Mesendoderm (in vitro differentiated cells): ENCODE measurements at regions not wholly inside any gene's neighbourhood (a gene's known extent, or its start where the extent isn't known, plus 50 kb on each side); places are given as distances from the start of the nearest gene placed in this dataset.

ENCODE experiments used
- DNase-seq: peaks from one replicate; pipeline ENCODE4 v3.0.0; 2013
- H2AK5ac ChIP-seq: 2 replicates; pipeline ENCODE4 v1.6.1; 2013; ENCODE audit warnings: low read length, inconsistent platforms
- H2BK120ac ChIP-seq: 2 replicates; pipeline ENCODE4 v1.6.1; 2013; ENCODE audit warnings: low read depth, mild to moderate bottlenecking, low read length, moderate library complexity, mixed read lengths
- H2BK15ac ChIP-seq: replicated peaks from 2 replicates; pipeline ENCODE4 v1.6.1; 2013; ENCODE audit warnings: low read depth, mild to moderate bottlenecking, moderate library complexity
- H2BK5ac ChIP-seq: 2 replicates; pipeline ENCODE4 v1.6.1; 2013; ENCODE audit warnings: low read length, inconsistent platforms
- H3K18ac ChIP-seq: 2 replicates; pipeline ENCODE4 v1.6.1; 2013; ENCODE audit warnings: mild to moderate bottlenecking, low read length, mixed read lengths
- H3K23ac ChIP-seq: one replicate; pipeline ENCODE4 v1.6.1; 2013; ENCODE audit warnings: low read length
- H3K27ac ChIP-seq: 2 replicates; pipeline ENCODE4 v1.5.1; 2013; ENCODE audit warnings: low read depth, mild to moderate bottlenecking, inconsistent platforms, low read length, moderate library complexity
- H3K27me3 ChIP-seq: 2 replicates; pipeline ENCODE4 v1.6.1; 2013; ENCODE audit warnings: low read length, control low read depth, mild to moderate bottlenecking, inconsistent platforms; ENCODE audit not compliant: insufficient read depth, poor library complexity
- H3K36me3 ChIP-seq: 2 replicates; pipeline ENCODE4 v1.6.1; 2013; ENCODE audit warnings: low read length, inconsistent platforms; ENCODE audit not compliant: control insufficient read depth, insufficient read depth
- H3K4ac ChIP-seq: one replicate; pipeline ENCODE4 v1.6.1; 2013; ENCODE audit warnings: low read depth, mild to moderate bottlenecking, low read length, moderate library complexity
- H3K4me1 ChIP-seq: 2 replicates; pipeline ENCODE4 v1.6.1; 2013; ENCODE audit warnings: low read depth, low read length, inconsistent platforms; ENCODE audit not compliant: control insufficient read depth
- H3K4me2 ChIP-seq: 2 replicates; pipeline ENCODE4 v1.6.1; 2013; ENCODE audit warnings: low read length
- H3K4me3 ChIP-seq: 2 replicates; pipeline ENCODE4 v1.5.1; 2013; ENCODE audit warnings: mild to moderate bottlenecking, low read length
- H3K56ac ChIP-seq: one replicate; pipeline ENCODE4 v1.6.1; 2013; ENCODE audit warnings: low read length
- H3K79me1 ChIP-seq: 2 replicates; pipeline ENCODE4 v1.6.1; 2013; ENCODE audit warnings: low read length, inconsistent platforms
- H3K79me2 ChIP-seq: 2 replicates; pipeline ENCODE4 v1.6.1; 2013; ENCODE audit warnings: mild to moderate bottlenecking, low read length; ENCODE audit not compliant: control insufficient read depth, insufficient read depth
- H3K9ac ChIP-seq: 2 replicates; pipeline ENCODE4 v1.6.1; 2013; ENCODE audit warnings: low read length, inconsistent platforms
- H4K5ac ChIP-seq: one replicate; pipeline ENCODE4 v1.6.1; 2013; ENCODE audit warnings: low read length
- H4K8ac ChIP-seq: one replicate; pipeline ENCODE4 v1.6.1; 2013; ENCODE audit warnings: low read depth, mild to moderate bottlenecking, control low read depth, low read length, moderate library complexity
- WGBS: extraction: QIAGEN DNeasy Blood & Tissue Kit; methylation state at CpG from one replicate; pipeline ENCODE4 v1.1.7; 2013; ENCODE audit warnings: low lambda C conversion rate, missing lambda C conversion rate; ENCODE audit not compliant: insufficient coverage; ENCODE audit errors: extremely low coverage; 5-methylcytosine and 5-hydroxymethylcytosine counted together

- Histone ChIP-seq H3K56ac (no peak overlapping the region), H3K9ac (no peak overlapping the region), H3K36me3 (no peaks in the 10 kb centered on the region), H2BK15ac (no peak overlapping the region), H3K4me2 (no peak overlapping the region), H3K4me1 (no peaks in the 10 kb centered on the region), H2AK5ac (no peak overlapping the region), H3K23ac (no peak overlapping the region), H2BK5ac (no peak overlapping the region), H3K27ac (no peak overlapping the region), H4K8ac (no peak overlapping the region), H3K27me3 (no peaks in the 10 kb centered on the region), H2BK120ac (no peak overlapping the region), H3K79me2 (no peaks in the 10 kb centered on the region), H3K18ac (no peak overlapping the region), H3K79me1 (no peaks in the 10 kb centered on the region), H4K5ac (no peak overlapping the region), H3K4ac (no peak overlapping the region), H3K4me3 (no peak overlapping the region)
- no peak for DNase-seq
- no CpG with 5 or more reads among the region's 6 CpGs for WGBS
Measured at GRCh38 chr2:15777795-15778371, 162.5 kb upstream of the MYCN start.

- no peak overlapping the region for H3K27ac ChIP-seq
- H3K4me2 ChIP-seq: no peak overlapping the region
- no peak overlapping the region for H3K4ac ChIP-seq
- DNase-seq: no peak
- no peak overlapping the region for H3K9ac ChIP-seq
- H2BK15ac ChIP-seq: no peak overlapping the region
- no CpG with 5 or more reads among the region's 7 CpGs for WGBS
- H3K79me2 ChIP-seq: no peaks in the 10 kb centered on the region
- no peaks in the 10 kb centered on the region for H3K4me1 ChIP-seq
- H3K27me3 ChIP-seq: no peaks in the 10 kb centered on the region
- no peak overlapping the region for H3K23ac ChIP-seq
- H2AK5ac ChIP-seq: no peak overlapping the region
- no peak overlapping the region for H4K5ac ChIP-seq
- H3K36me3 ChIP-seq: no peaks in the 10 kb centered on the region
- H2BK5ac ChIP-seq: no peak overlapping the region
- no peak overlapping the region for H2BK120ac ChIP-seq
- H3K79me1 ChIP-seq: no peaks in the 10 kb centered on the region
- H3K4me3 ChIP-seq: no peak overlapping the region
- no peak overlapping the region for H3K18ac ChIP-seq
- H3K56ac ChIP-seq: no peak overlapping the region
- no peak overlapping the region for H4K8ac ChIP-seq
Measured at GRCh38 chr2:15778529-15779219, 161.7 kb upstream of the MYCN start.

GRCh38 chr2:15779381-15780041 is 160.8 kb upstream of the MYCN start:
- H2AK5ac ChIP-seq: no peak overlapping the region
- no peaks in the 10 kb centered on the region for H3K79me2 ChIP-seq
- H3K36me3 ChIP-seq: no peaks in the 10 kb centered on the region
- H3K4me2 ChIP-seq: no peak overlapping the region
- no peak overlapping the region for H4K8ac ChIP-seq
- H3K27me3 ChIP-seq: no peaks in the 10 kb centered on the region
- no peak overlapping the region for H3K4ac ChIP-seq
- H3K27ac ChIP-seq: no peak overlapping the region
- H3K9ac ChIP-seq: no peak overlapping the region
- H2BK120ac ChIP-seq: no peak overlapping the region
- no peaks in the 10 kb centered on the region for H3K79me1 ChIP-seq
- WGBS: no CpG with 5 or more reads among the region's 7 CpGs
- no peak overlapping the region for H3K18ac ChIP-seq
- no peak overlapping the region for H2BK15ac ChIP-seq
- no peak for DNase-seq
- H3K4me1 ChIP-seq: no peaks in the 10 kb centered on the region
- no peak overlapping the region for H3K4me3 ChIP-seq
- H3K56ac ChIP-seq: no peak overlapping the region
- H2BK5ac ChIP-seq: no peak overlapping the region
- H4K5ac ChIP-seq: no peak overlapping the region
- no peak overlapping the region for H3K23ac ChIP-seq

- H3K79me1 ChIP-seq: no peaks in the 10 kb centered on the region
- H3K27me3 ChIP-seq: no peaks in the 10 kb centered on the region
- no peak overlapping the region for H3K27ac ChIP-seq
- no peak overlapping the region for H3K9ac ChIP-seq
- H2BK15ac ChIP-seq: no peak overlapping the region
- no peak overlapping the region for H3K18ac ChIP-seq
- no peaks in the 10 kb centered on the region for H3K4me1 ChIP-seq
- no CpG with 5 or more reads among the region's 7 CpGs for WGBS
- H3K79me2 ChIP-seq: no peaks in the 10 kb centered on the region
- no peak overlapping the region for H3K56ac ChIP-seq
- no peak for DNase-seq
- H3K4me2 ChIP-seq: no peak overlapping the region
- no peaks in the 10 kb centered on the region for H3K36me3 ChIP-seq
- no peak overlapping the region for H3K4me3 ChIP-seq
- H3K23ac ChIP-seq: no peak overlapping the region
- H2BK120ac ChIP-seq: no peak overlapping the region
- H4K5ac ChIP-seq: no peak overlapping the region
- no peak overlapping the region for H4K8ac ChIP-seq
- H3K4ac ChIP-seq: no peak overlapping the region
- no peak overlapping the region for H2AK5ac ChIP-seq
- H2BK5ac ChIP-seq: no peak overlapping the region
Measured at GRCh38 chr2:15780234-15780633, 160.1 kb upstream of the MYCN start.

GRCh38 chr2:15780912-15781574 is 159.3 kb upstream of the MYCN start:
- H2BK5ac ChIP-seq: no peak overlapping the region
- DNase-seq: peak; percentile 19
- no peak overlapping the region for H3K56ac ChIP-seq
- no peaks in the 10 kb centered on the region for H3K36me3 ChIP-seq
- no CpG with 5 or more reads among the region's 9 CpGs for WGBS
- no peak overlapping the region for H3K4me2 ChIP-seq
- H3K18ac ChIP-seq: no peak overlapping the region
- H2BK15ac ChIP-seq: no peak overlapping the region
- no peak overlapping the region for H2BK120ac ChIP-seq
- no peaks in the 10 kb centered on the region for H3K27me3 ChIP-seq
- H4K8ac ChIP-seq: no peak overlapping the region
- no peak overlapping the region for H3K27ac ChIP-seq
- H4K5ac ChIP-seq: no peak overlapping the region
- no peaks in the 10 kb centered on the region for H3K79me1 ChIP-seq
- no peak overlapping the region for H3K4ac ChIP-seq
- no peak overlapping the region for H3K23ac ChIP-seq
- no peak overlapping the region for H2AK5ac ChIP-seq
- H3K9ac ChIP-seq: no peak overlapping the region
- H3K4me1 ChIP-seq: no peaks in the 10 kb centered on the region
- H3K4me3 ChIP-seq: no peak overlapping the region
- no peaks in the 10 kb centered on the region for H3K79me2 ChIP-seq
